HepG2 (cell line): ENCODE measurements at regions not wholly inside any gene's neighbourhood (a gene's known extent, or its start where the extent isn't known, plus 50 kb on each side); places are given as distances from the start of the nearest gene placed in this dataset.

Experiments
- AHDC1 ChIP-seq: sonication (generic); formaldehyde crosslinking; IDR thresholded peaks from 2 replicates; pipeline ENCODE4 v1.5.1; 2020; ENCODE audit warnings: mild to moderate bottlenecking, missing genetic modification reagents, borderline replicate concordance
- CSRNP2 ChIP-seq: sonication (generic); formaldehyde crosslinking; conservative IDR thresholded peaks from 2 replicates; pipeline ENCODE4 v1.8.0; 2022; ENCODE audit warnings: low read depth, missing genetic modification reagents
- GATAD2A ChIP-seq: IDR thresholded peaks from 2 replicates; pipeline ENCODE4 v1.6.1; 2016
- HINFP ChIP-seq: sonication (generic); formaldehyde crosslinking; IDR thresholded peaks from 2 replicates; pipeline ENCODE4 v1.4.0; 2020; ENCODE audit warnings: low read depth, mild to moderate bottlenecking, missing genetic modification reagents
- LBX2 ChIP-seq: sonication (generic); formaldehyde crosslinking; IDR thresholded peaks from 2 replicates; pipeline ENCODE4 v1.5.0; 2020; ENCODE audit warnings: missing genetic modification reagents, mild to moderate bottlenecking, borderline replicate concordance
- MAX ChIP-seq: IDR thresholded peaks from 2 replicates; pipeline ENCODE4 v1.6.1; 2012; ENCODE audit warnings: inconsistent platforms
- MAZ ChIP-seq, 2 experiments: sonication (generic) in 1 of 2; formaldehyde crosslinking in 1 of 2; IDR thresholded peaks; 2 replicates each; pipeline versions ENCODE4 v1.5.0 to v1.6.1; 2012 to 2020; ENCODE audit warnings: low read depth in 2 of 2, mild to moderate bottlenecking in 2 of 2, borderline replicate concordance in 1 of 2, improper control_type of control experiment in 1 of 2, low read length in 1 of 2, missing genetic modification reagents in 1 of 2, moderate library complexity in 1 of 2
- MED13 ChIP-seq: sonication (generic); formaldehyde crosslinking; IDR thresholded peaks from 2 replicates; pipeline ENCODE4 v1.5.0; 2020; ENCODE audit warnings: missing genetic modification reagents
- MIER2 ChIP-seq: IDR thresholded peaks from 2 replicates; pipeline ENCODE4 v1.6.1; 2016; ENCODE audit warnings: missing biosample characterization, missing genetic modification reagents
- MIER3 ChIP-seq: IDR thresholded peaks from 2 replicates; pipeline ENCODE4 v1.6.1; 2016; ENCODE audit warnings: missing compliant biosample characterization, borderline replicate concordance
- MLX ChIP-seq: IDR thresholded peaks from 2 replicates; pipeline ENCODE4 v1.6.1; 2016
- SOX5 ChIP-seq: IDR thresholded peaks from 2 replicates; pipeline ENCODE4 v1.6.1; 2016; ENCODE audit warnings: borderline replicate concordance
- ZFP1 ChIP-seq: IDR thresholded peaks from 2 replicates; pipeline ENCODE4 v1.6.1; 2016
- ZNF207 ChIP-seq: fragments of 450-650 bp; IDR thresholded peaks from 2 replicates; pipeline ENCODE4 v1.6.1; 2016; ENCODE audit warnings: antibody characterized with exemption, borderline replicate concordance
- ZNF451 ChIP-seq: sonication (generic); formaldehyde crosslinking; IDR thresholded peaks from 2 replicates; pipeline ENCODE4 v1.5.0; 2020; ENCODE audit warnings: mild to moderate bottlenecking, missing genetic modification reagents
- ZNF556 ChIP-seq: sonication (generic); formaldehyde crosslinking; IDR thresholded peaks from 2 replicates; pipeline ENCODE4 v1.4.0; 2020; ENCODE audit warnings: mild to moderate bottlenecking, missing genetic modification reagents, borderline replicate concordance
- ZNF615 ChIP-seq: sonication (generic); formaldehyde crosslinking; IDR thresholded peaks from 2 replicates; pipeline ENCODE4 v1.5.0; 2020; ENCODE audit warnings: mild to moderate bottlenecking, missing genetic modification reagents, borderline replicate concordance
- ZNF792 ChIP-seq: IDR thresholded peaks from 2 replicates; pipeline ENCODE4 v1.6.1; 2016
- ZSCAN5A ChIP-seq: sonication (generic); formaldehyde crosslinking; IDR thresholded peaks from 2 replicates; pipeline ENCODE4 v1.8.0; 2022; ENCODE audit warnings: mild to moderate bottlenecking, missing genetic modification reagents, borderline replicate concordance

- TF ChIP-seq MED13 (CRISPR knock-in tag) (peak; percentile 59; the same call in 1 of the 2 replicates), CSRNP2 (CRISPR knock-in tag) (no peak), MAX (peak; percentile 91), AHDC1 (CRISPR knock-in tag) (peak; percentile 56), LBX2 (CRISPR knock-in tag) (no peak), SOX5 (CRISPR knock-in tag) (peak; percentile 77), ZNF451 (CRISPR knock-in tag) (0 out of 2 replicates have a peak, but pooled peaks have one; percentile 35), MAZ (IDR thresholded peaks at IDR 0.05; ENCODE audit: borderline replicate concordance, low read depth, low read length) (no peak), MAZ (CRISPR knock-in tag; IDR thresholded peaks at IDR 0.05; ENCODE audit: low read depth) (no peak), MIER2 (CRISPR knock-in tag) (0 out of 2 replicates have a peak, but pooled peaks have one; percentile 24), ZNF792 (peak; percentile 67; the same call in 1 of the 2 replicates), GATAD2A (CRISPR knock-in tag) (peak; percentile 90), ZSCAN5A (CRISPR knock-in tag) (0 out of 2 replicates have a peak, but pooled peaks have one; percentile 38), ZFP1 (0 out of 2 replicates have a peak, but pooled peaks have one; percentile 16), HINFP (CRISPR knock-in tag) (no peak), MIER3 (CRISPR knock-in tag) (peak; percentile 62; the same call in 1 of the 2 replicates), ZNF556 (CRISPR knock-in tag) (peak; percentile 23; the same call in 1 of the 2 replicates), MLX (peak; percentile 49; the same call in 1 of the 2 replicates), ZNF207 (no peak), ZNF615 (no peak)
Measured at GRCh38 chr2:8612734-8613179, 69.1 kb upstream of the ID2 start (continued).
